ENCODE measurements at regions not wholly inside any gene's neighbourhood (a gene's known extent, or its start where the extent isn't known, plus 50 kb on each side); places are given as distances from the start of the nearest gene placed in this dataset.

DNA sequence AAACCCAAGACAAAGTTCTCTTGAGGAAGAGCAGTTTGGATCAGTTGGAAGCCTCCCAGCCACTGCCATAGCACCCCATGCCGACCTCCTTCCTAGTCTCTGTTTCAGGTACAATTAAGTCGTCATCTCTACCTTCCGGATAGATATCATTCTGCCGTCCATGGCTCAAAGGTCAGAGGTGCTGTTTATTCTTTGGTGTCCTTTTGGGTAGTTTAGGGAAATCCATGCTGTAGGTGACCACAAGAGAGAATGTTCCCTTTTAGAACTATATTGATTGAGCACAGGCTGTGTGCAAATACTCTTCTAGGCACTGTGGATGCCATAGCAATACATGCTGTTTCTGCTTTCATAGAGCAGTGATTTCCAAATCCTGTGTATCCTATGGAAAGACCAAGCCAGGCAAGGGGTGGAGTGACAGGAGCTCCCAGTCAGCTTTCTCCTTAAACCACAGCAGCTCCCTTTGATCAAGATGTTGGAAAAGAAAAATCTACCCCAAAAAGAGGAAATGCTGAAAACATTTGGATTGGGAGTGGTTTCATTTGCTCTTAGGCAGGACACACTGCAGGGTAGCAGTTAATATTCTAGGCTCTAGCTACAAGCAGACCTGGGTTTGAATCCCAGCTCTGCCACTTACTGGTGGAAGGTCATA, 127.9 kb downstream of the PALM2AKAP2 start:
- DNase-seq (ENCODE audit: low spot score in 2 of 2) (no peak), ATAC-seq (replicated peaks; ENCODE audit: extremely low read depth, poor library complexity, severe bottlenecking) (no peak)
- no peaks in the 10 kb centered on the region for H3K36me3 Mint-ChIP-seq (ENCODE audit: insufficient read depth)
- H3K4me1 Mint-ChIP-seq = no peaks in the 10 kb centered on the region
- H3K9me3 Mint-ChIP-seq = no peaks in the 10 kb centered on the region
- H3K4me3 Mint-ChIP-seq = no peak overlapping the region
- no peak overlapping the region for H3K27ac Mint-ChIP-seq (ENCODE audit: low read depth)
- H3K27me3 Mint-ChIP-seq = no peaks in the 10 kb centered on the region

DNA sequence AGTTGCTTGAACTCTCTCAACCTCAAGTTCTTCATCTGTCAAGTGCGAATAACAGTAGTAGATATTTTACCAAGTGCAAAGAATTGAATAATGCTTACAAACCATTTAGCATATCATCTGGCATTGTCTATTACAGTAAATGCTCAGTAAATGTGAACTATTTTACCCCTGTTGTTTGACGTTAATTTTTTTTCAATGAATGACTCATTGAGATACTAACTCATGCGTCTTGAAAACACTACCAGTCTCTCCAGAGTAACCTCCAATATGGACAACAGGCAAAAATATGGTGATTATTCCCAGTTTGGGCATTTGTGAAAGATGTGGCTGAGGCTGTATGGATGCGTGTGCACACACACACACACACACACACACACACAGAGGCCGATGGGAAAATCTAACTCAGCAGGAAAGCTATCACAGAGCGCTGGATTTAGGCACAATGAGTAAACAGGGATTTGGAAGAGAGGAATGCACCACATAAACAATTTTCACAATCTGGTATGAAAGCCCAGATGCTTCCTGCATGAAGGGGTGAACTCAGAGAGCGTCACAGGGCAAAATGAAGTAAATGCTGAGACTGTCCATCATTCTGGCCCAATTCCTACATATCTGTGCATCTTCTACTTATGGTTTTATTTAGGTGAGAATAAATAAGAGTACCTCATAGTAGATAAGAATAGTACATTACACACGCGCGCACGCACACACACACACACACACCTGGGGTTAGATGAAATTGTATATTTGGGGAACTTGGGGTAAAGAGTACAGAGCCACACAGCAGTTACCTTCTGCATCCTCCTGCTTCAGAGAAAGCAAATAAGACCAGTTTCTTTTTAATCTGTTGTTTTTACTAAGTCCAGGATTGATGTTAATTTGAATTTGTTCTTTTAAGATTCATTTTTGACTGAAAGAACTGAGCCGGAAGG, 128.7 kb downstream of the PALM2AKAP2 start:
- H3K36me3 Mint-ChIP-seq (ENCODE audit: insufficient read depth) = no peaks in the 10 kb centered on the region
- H3K9me3 Mint-ChIP-seq = no peaks in the 10 kb centered on the region
- ATAC-seq (replicated peaks; ENCODE audit: extremely low read depth, poor library complexity, severe bottlenecking) = no peak
- no peak overlapping the region for H3K27ac Mint-ChIP-seq (ENCODE audit: low read depth)
- no peaks in the 10 kb centered on the region for H3K4me1 Mint-ChIP-seq
- DNase-seq (ENCODE audit: low spot score in 2 of 2) = no peak
- no peak overlapping the region for H3K4me3 Mint-ChIP-seq
- no peaks in the 10 kb centered on the region for H3K27me3 Mint-ChIP-seq

- no peak for ATAC-seq (replicated peaks; ENCODE audit: extremely low read depth, poor library complexity, severe bottlenecking)
- DNase-seq (ENCODE audit: low spot score in 2 of 2) = no peak
- Mint-ChIP-seq H3K4me3 (no peak overlapping the region), H3K27ac (ENCODE audit: low read depth) (no peak overlapping the region), H3K36me3 (ENCODE audit: insufficient read depth) (no peaks in the 10 kb centered on the region), H3K27me3 (no peaks in the 10 kb centered on the region), H3K9me3 (no peaks in the 10 kb centered on the region), H3K4me1 (no peaks in the 10 kb centered on the region)
Observed at GRCh38 chr9:109910671-109911518, 130.9 kb downstream of the PALM2AKAP2 start.

- DNase-seq (ENCODE audit: low spot score in 2 of 2) (no peak), ATAC-seq (replicated peaks; ENCODE audit: extremely low read depth, poor library complexity, severe bottlenecking) (no peak)
- no peak overlapping the region for H3K27ac Mint-ChIP-seq (ENCODE audit: low read depth)
- H3K27me3 Mint-ChIP-seq = peaks cover 8% of the 10 kb centered on the region
- no peaks in the 10 kb centered on the region for H3K9me3 Mint-ChIP-seq
- no peaks in the 10 kb centered on the region for H3K36me3 Mint-ChIP-seq (ENCODE audit: insufficient read depth)
- no peaks in the 10 kb centered on the region for H3K4me1 Mint-ChIP-seq
- H3K4me3 Mint-ChIP-seq = no peak overlapping the region
Observed at GRCh38 chr9:109912082-109912582, 132.1 kb downstream of the PALM2AKAP2 start.

GRCh38 chr9:109912726-109913460, 132.9 kb downstream of the PALM2AKAP2 start:
- no peak overlapping the region for H3K27ac Mint-ChIP-seq (ENCODE audit: low read depth)
- peaks cover 8% of the 10 kb centered on the region for H3K27me3 Mint-ChIP-seq
- H3K36me3 Mint-ChIP-seq (ENCODE audit: insufficient read depth) = no peaks in the 10 kb centered on the region
- DNase-seq (ENCODE audit: low spot score in 2 of 2) (no peak), ATAC-seq (replicated peaks; ENCODE audit: extremely low read depth, poor library complexity, severe bottlenecking) (no peak)
- peaks cover under 1% of the 10 kb centered on the region for H3K4me1 Mint-ChIP-seq
- H3K9me3 Mint-ChIP-seq = no peaks in the 10 kb centered on the region
- H3K4me3 Mint-ChIP-seq = no peak overlapping the region

DNA sequence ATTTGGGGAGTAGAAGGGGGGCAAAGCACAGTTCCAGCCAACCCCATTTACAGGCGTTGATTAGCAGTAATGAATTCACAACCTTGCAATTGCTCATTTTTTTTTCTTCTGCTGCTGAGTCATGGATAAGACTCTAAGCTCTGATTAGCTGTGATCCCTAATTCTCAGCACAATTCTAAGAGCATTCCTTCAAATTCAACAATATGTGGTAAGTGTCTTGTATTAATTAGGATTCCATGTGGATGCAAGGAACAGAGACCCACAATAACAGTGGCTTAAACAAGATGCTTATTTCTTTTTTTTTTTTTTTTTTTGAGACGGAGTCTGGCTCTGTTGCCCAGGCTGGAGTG, 133.4 kb downstream of the PALM2AKAP2 start:
- no peak for DNase-seq (ENCODE audit: low spot score in 2 of 2)
- no peak overlapping the region for H3K27ac Mint-ChIP-seq (ENCODE audit: low read depth)
- peaks cover 8% of the 10 kb centered on the region for H3K27me3 Mint-ChIP-seq
- no peaks in the 10 kb centered on the region for H3K9me3 Mint-ChIP-seq
- peaks cover 6% of the 10 kb centered on the region for H3K4me1 Mint-ChIP-seq
- ATAC-seq (replicated peaks; ENCODE audit: extremely low read depth, poor library complexity, severe bottlenecking) = no peak
- H3K36me3 Mint-ChIP-seq (ENCODE audit: insufficient read depth) = no peaks in the 10 kb centered on the region
- H3K4me3 Mint-ChIP-seq = no peak overlapping the region

GRCh38 chr9:109914280-109915027, 134.5 kb downstream of the PALM2AKAP2 start:
- Mint-ChIP-seq H3K9me3 (no peaks in the 10 kb centered on the region), H3K36me3 (ENCODE audit: insufficient read depth) (no peaks in the 10 kb centered on the region), H3K4me3 (no peak overlapping the region), H3K27me3 (peaks cover 8% of the 10 kb centered on the region), H3K4me1 (peaks cover 11% of the 10 kb centered on the region), H3K27ac (ENCODE audit: low read depth) (no peak overlapping the region)
- ATAC-seq (replicated peaks; ENCODE audit: extremely low read depth, poor library complexity, severe bottlenecking) = no peak
- DNase-seq (ENCODE audit: low spot score in 2 of 2) = no peak

DNA sequence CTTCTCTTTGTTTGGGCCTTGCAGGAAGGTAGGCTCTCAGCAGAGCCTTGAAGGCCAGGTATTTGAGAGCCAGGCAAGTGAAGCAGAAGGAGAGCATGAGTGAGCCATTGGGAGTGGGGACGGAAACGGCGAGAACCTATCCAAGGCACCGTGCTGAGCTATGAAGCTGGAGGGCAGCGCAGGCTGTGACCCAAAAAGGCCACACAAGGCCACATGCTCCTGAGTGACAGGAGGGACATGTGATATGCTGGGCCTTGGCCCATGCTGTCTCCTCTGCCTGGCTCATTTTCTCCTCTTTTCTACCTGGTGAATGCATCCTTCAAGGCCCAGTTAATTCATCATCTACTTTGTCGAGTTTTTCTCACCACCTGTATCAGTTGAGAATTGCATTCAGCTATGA, 136.3 kb downstream of the PALM2AKAP2 start:
- H3K27me3 Mint-ChIP-seq = peaks cover 8% of the 10 kb centered on the region
- H3K4me1 Mint-ChIP-seq = peaks cover 11% of the 10 kb centered on the region
- no peaks in the 10 kb centered on the region for H3K36me3 Mint-ChIP-seq (ENCODE audit: insufficient read depth)
- H3K27ac Mint-ChIP-seq (ENCODE audit: low read depth) = no peak overlapping the region
- no peak for ATAC-seq (replicated peaks; ENCODE audit: extremely low read depth, poor library complexity, severe bottlenecking)
- DNase-seq (ENCODE audit: low spot score in 2 of 2) = no peak
- H3K4me3 Mint-ChIP-seq = no peak overlapping the region
- H3K9me3 Mint-ChIP-seq = no peaks in the 10 kb centered on the region

DNA sequence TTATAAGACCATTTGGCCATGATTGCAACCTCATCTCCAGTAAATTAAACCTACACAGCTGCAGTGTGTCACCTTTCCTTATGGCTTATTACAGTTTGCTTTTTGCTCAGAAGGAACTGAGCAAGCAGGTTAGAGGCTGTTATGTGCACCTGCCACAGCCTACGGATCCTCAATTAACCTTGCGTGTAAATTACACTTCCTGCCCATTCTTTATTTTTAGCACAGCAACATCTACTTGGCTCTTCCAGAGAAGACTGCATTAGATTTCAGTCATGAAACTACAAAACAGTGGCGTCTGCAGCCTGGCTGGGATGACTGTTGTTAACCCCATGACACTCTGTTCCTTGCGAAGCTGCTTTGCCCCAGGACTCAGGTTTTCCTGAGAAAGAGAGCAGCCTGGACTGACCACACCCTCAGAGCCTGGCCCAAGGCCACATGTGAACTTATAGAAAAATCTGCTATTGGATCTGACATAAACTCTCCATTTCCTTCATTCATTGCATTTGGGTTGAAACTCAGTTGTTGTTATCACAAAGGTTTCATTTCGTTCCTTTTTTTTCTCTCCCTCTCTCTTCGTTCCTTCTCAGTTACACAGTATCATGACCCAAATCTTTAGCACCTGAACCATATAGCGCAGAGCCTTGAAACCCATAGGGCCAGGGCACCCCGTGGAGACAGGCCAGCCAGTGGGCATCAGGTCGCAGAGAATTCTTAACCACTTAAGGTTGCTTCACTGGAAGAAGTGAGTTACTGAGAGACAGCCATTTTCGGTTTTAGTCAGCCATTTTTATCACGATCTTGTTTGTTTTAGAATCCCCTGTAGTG, 138.6 kb downstream of the PALM2AKAP2 start:
- Mint-ChIP-seq H3K4me3 (peak overlapping the region; percentile 25), H3K27me3 (peaks cover 8% of the 10 kb centered on the region), H3K9me3 (no peaks in the 10 kb centered on the region), H3K4me1 (peaks cover 11% of the 10 kb centered on the region), H3K27ac (ENCODE audit: low read depth) (no peak overlapping the region), H3K36me3 (ENCODE audit: insufficient read depth) (no peaks in the 10 kb centered on the region)
- DNase-seq (ENCODE audit: low spot score in 2 of 2) = no peak
- ATAC-seq (replicated peaks; ENCODE audit: extremely low read depth, poor library complexity, severe bottlenecking) = peak; percentile 49

DNA sequence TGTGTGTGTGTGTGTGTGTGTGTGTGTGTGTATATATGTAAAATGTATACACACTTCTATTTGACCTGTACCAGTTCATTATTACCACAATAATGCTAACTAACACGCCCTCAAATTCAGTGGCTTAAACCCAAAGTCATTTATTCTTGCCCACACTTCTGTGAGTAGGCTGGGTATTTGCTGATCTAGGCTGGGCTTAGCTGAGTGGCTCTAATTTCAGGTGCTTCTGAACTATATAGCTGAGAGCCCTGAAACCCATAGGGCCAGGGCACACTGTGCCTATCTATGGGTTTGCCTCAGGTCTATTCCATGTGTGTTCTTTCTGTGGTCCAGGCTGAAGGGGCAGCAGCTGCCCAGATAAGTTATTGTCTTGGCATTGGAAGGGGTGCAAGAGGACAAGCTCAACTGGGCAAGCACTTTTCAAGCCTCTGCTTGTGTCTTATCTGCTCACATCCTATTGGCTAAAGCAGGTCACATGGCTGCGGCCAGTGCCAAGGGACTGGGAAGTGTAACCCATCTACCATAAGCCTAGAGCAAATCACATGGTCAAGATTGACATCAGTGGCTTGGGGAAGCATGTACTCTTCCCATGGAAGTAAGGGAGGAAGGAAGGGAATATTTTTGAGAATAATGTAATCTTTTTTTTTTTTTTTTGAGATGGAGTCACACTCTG, 139.9 kb downstream of the PALM2AKAP2 start:
- no peak overlapping the region for H3K27ac Mint-ChIP-seq (ENCODE audit: low read depth)
- DNase-seq (ENCODE audit: low spot score in 2 of 2) = no peak

More for the DNA sequence above, 139.9 kb downstream of the PALM2AKAP2 start:
- no peaks in the 10 kb centered on the region for H3K36me3 Mint-ChIP-seq (ENCODE audit: insufficient read depth)
- peaks cover 12% of the 10 kb centered on the region for H3K27me3 Mint-ChIP-seq
- no peak for ATAC-seq (replicated peaks; ENCODE audit: extremely low read depth, poor library complexity, severe bottlenecking)
- H3K4me1 Mint-ChIP-seq = peaks cover 11% of the 10 kb centered on the region
- no peak overlapping the region for H3K4me3 Mint-ChIP-seq
- H3K9me3 Mint-ChIP-seq = no peaks in the 10 kb centered on the region
